Brain microvascular endothelial cell (primary cell): ENCODE measurements at regions not wholly inside any gene's neighbourhood (a gene's known extent, or its start where the extent isn't known, plus 50 kb on each side); places are given as distances from the start of the nearest gene placed in this dataset.

Experiments used
- DNase-seq: peaks from one replicate; pipeline ENCODE4 v3.0.0-alpha.2; 2020
- H3K27ac ChIP-seq: fragments of 250-450 bp; sonication (Bioruptor Pico); 2 replicates; pipeline ENCODE4 v1.5.1; 2020; ENCODE audit warnings: mild to moderate bottlenecking, moderate library complexity
- H3K27me3 ChIP-seq: fragments of 250-450 bp; sonication (Bioruptor Pico); replicated peaks from 2 replicates; pipeline ENCODE4 v1.5.1; 2020; ENCODE audit warnings: mild to moderate bottlenecking
- H3K36me3 ChIP-seq: fragments of 250-450 bp; sonication (Bioruptor Pico); replicated peaks from 2 replicates; pipeline ENCODE4 v1.5.1; 2020; ENCODE audit warnings: mild to moderate bottlenecking
- H3K4me3 ChIP-seq: 2 replicates; pipeline ENCODE4 v1.5.1; 2011; ENCODE audit warnings: low read depth, mild to moderate bottlenecking, control low read depth, low read length, moderate library complexity
- in situ Hi-C: cut with HindIII; loops from 2 replicates; pipeline ENCODE4 v1.10.0; 2017; ENCODE audit warnings: low sequenced_read_pairs, low pct_ligation_motif_present
- TF ChIP-seq, protein P1 (sequence below): IDR thresholded peaks from 2 replicates; pipeline ENCODE4 v1.5.1; 2011; ENCODE audit warnings: low read depth, mild to moderate bottlenecking, moderate library complexity, low read length, control low read depth, inconsistent platforms; ENCODE audit errors: missing control alignments

DNA sequence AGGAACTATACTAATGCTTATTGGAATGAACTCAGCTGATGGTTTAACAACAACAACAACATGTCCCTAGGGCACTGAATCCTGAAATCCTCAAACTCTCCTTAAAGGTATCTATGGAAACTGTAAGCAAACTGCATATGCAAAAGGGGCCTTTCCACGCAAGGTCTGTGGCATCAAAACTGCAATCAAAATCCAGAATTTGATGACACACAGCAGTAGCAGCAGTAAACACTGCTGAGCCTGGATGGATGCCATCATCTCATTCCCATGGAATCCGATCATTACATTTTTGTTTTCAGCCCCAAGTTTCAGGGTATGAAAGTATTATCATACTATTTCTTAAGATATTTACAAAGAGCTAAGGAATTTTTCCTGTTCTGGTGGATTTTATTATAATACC is 399.7 kb downstream of the VPS13C start:
- no peaks in the 10 kb centered on the region for H3K27me3 ChIP-seq
- H3K36me3 ChIP-seq: no peaks in the 10 kb centered on the region
- TF ChIP-seq, protein P1, sequence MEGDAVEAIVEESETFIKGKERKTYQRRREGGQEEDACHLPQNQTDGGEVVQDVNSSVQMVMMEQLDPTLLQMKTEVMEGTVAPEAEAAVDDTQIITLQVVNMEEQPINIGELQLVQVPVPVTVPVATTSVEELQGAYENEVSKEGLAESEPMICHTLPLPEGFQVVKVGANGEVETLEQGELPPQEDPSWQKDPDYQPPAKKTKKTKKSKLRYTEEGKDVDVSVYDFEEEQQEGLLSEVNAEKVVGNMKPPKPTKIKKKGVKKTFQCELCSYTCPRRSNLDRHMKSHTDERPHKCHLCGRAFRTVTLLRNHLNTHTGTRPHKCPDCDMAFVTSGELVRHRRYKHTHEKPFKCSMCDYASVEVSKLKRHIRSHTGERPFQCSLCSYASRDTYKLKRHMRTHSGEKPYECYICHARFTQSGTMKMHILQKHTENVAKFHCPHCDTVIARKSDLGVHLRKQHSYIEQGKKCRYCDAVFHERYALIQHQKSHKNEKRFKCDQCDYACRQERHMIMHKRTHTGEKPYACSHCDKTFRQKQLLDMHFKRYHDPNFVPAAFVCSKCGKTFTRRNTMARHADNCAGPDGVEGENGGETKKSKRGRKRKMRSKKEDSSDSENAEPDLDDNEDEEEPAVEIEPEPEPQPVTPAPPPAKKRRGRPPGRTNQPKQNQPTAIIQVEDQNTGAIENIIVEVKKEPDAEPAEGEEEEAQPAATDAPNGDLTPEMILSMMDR: no peak
- no peak overlapping the region for H3K4me3 ChIP-seq
- peak; percentile 28 for DNase-seq
- no peak overlapping the region for H3K27ac ChIP-seq
- in situ Hi-C loops: no loop called here

DNA sequence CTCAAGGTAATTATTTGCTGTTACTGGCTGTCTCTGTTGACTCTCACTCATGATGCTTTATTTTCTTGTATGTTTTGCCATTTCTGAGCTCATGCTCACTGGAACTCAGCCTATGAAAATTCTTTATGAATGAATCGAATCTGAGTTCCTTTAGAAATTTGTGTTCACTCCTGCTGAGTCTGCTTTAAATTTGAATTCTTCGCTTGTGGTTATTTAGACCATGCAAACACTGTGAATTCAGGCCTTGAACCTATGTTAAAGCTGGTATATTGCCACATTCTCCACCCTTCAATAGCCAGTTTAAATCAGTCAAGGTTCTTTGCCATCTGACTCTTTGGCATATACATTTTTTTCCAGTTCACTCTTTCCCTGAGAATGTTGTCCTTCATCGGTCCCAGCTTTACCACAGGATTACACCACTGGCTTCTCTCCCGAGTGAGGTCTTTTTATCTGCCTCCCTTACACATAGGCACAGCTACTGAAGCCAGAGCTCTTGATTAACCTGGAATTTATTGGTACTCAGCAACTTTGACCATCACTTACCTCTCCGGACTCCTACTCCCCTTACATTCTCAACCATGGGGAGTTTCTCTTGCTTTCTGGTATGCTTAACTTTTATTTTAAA is 400.6 kb downstream of the VPS13C start:
- Histone ChIP-seq H3K27ac (no peak overlapping the region), H3K4me3 (no peak overlapping the region), H3K36me3 (no peaks in the 10 kb centered on the region), H3K27me3 (no peaks in the 10 kb centered on the region)
- in situ Hi-C loops: no loop called here
- TF ChIP-seq, protein P1: no peak
- DNase-seq: peak; percentile 12

DNA sequence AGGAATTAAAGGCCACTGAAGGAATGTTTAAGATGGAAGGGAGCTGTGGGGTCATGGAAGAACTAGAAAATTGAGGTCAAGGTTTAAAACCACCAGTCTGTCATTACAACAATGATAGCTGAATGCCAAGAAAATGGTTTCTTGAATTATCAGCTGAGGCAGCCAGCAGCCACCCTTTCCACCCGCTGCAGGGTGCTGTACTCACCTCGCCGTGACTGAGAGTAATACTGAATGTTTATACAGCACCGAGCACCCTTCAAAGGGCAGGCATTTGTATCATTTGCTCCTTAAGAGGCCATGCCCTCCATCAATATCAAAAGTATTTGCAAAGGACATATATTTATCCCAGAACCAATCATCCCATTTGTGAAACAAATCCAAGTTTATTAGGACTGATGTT is 402.8 kb downstream of the VPS13C start:
- in situ Hi-C loops: no loop called here
- H3K36me3 ChIP-seq: no peaks in the 10 kb centered on the region
- DNase-seq: no peak
- no peaks in the 10 kb centered on the region for H3K27me3 ChIP-seq
- H3K4me3 ChIP-seq: no peak overlapping the region
- TF ChIP-seq, protein P1: no peak
- no peak overlapping the region for H3K27ac ChIP-seq

DNA sequence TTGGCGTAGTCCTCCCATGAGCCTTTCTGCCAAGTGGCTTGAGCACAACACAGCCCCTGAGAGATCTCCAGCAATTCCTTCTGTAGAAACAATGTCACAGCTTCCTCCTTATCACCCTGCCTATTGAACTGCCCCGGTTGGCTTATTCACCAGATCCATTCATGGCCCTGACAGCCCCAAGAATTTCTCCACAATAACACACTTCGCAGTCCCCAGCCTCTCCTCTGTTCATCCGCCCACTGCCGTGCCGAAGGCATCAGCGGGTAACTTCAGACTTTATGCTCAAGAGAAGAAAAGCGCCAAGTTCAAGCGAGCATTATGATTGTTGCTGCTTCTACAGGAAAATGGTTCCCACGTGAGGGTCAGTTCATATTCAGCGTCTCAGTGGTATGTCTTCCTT is 403.9 kb downstream of the VPS13C start:
- Histone ChIP-seq H3K4me3 (no peak overlapping the region), H3K36me3 (no peaks in the 10 kb centered on the region), H3K27ac (no peak overlapping the region), H3K27me3 (no peaks in the 10 kb centered on the region)
- no peak for DNase-seq
- in situ Hi-C loops: no loop called here
- TF ChIP-seq, protein P1: no peak

DNA sequence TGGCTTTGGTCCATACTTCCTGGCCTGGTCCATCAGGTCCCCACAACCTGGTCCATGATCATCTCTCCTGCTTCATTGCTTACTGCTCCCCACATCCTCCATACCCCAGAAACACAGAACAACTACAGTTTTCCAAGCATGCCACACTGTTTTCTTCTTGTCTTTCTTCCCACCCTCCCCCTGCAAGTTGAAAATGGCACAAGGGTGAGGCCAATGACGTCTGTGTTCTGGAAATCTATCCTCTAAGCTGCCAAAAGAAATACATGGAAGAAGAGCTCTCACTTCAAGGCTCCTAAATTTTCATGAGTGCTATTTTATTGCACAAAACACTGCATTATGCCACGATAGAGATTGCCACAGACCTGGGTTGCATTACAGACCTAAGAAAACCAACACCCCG is 404.4 kb downstream of the VPS13C start:
- TF ChIP-seq, protein P1: no peak
- DNase-seq: no peak
- H3K27ac ChIP-seq: no peak overlapping the region
- H3K36me3 ChIP-seq: no peaks in the 10 kb centered on the region
- in situ Hi-C loops: no loop called here
- no peaks in the 10 kb centered on the region for H3K27me3 ChIP-seq
- no peak overlapping the region for H3K4me3 ChIP-seq

DNA sequence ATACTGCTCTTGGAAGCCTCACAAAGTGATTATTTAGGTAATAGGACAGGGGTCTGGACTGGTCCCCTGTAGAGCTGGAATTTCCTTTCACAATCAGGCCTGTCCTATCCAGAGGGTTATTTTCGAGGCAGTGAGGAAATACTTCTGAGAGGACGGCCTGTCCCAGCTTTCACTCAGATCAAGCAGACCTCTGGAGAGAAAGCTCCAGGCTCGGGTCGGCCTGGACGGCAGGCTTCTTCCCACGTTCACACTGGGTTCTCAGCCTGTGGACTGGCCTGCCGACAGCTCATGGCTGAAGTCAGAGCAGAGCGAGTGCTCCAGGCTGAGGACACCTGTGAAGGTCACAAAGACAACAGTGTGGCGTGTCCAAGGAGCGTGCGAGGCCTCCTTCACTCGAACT is 405.3 kb downstream of the VPS13C start:
- TF ChIP-seq, protein P1: no peak
- in situ Hi-C loops: no loop called here
- H3K27me3 ChIP-seq: no peaks in the 10 kb centered on the region
- H3K4me3 ChIP-seq: no peak overlapping the region
- DNase-seq: no peak
- no peak overlapping the region for H3K27ac ChIP-seq
- no peaks in the 10 kb centered on the region for H3K36me3 ChIP-seq
